DND-41 (cell line): ENCODE measurements at regions not wholly inside any gene's neighbourhood (a gene's known extent, or its start where the extent isn't known, plus 50 kb on each side); places are given as distances from the start of the nearest gene placed in this dataset.

Source experiments
- ATAC-seq: fragments of 200-7000 bp; cut with Tn5 transposase; 3 replicates; pipeline ENCODE4 v1.9.1; 2021; ENCODE audit warnings: low read depth; ENCODE audit not compliant: insufficient read depth
- DNase-seq: peaks from one replicate; pipeline ENCODE4 v3.0.0-alpha.2; 2020
- H2AFZ ChIP-seq: 2 replicates; pipeline ENCODE4 v1.6.0; 2012; ENCODE audit warnings: low read depth, low read length
- H3K27ac ChIP-seq: 2 replicates; pipeline ENCODE4 v1.5.1; 2012; ENCODE audit warnings: low read length, inconsistent platforms
- H3K27me3 ChIP-seq: fragments of 200-600 bp; sonication (generic); 2 replicates; pipeline ENCODE4 v1.6.0; 2012; ENCODE audit warnings: low read length, mild to moderate bottlenecking, inconsistent platforms; ENCODE audit not compliant: insufficient read depth, poor library complexity
- H3K36me3 ChIP-seq: 2 replicates; pipeline ENCODE4 v1.5.1; 2012; ENCODE audit warnings: low read length, inconsistent platforms; ENCODE audit not compliant: insufficient read depth
- H3K4me1 ChIP-seq: 2 replicates; pipeline ENCODE4 v1.5.1; 2012; ENCODE audit warnings: mild to moderate bottlenecking, low read length; ENCODE audit not compliant: insufficient read depth
- H3K4me2 ChIP-seq: 2 replicates; pipeline ENCODE4 v1.6.0; 2012; ENCODE audit warnings: mild to moderate bottlenecking, moderate library complexity, low read length, inconsistent platforms; ENCODE audit not compliant: insufficient read depth
- H3K4me3 ChIP-seq, 2 experiments: fragments of 200-600 bp in 1 of 2; shearing (Covaris generic) in 1 of 2; 2 replicates each; pipeline ENCODE4 v1.5.1; 2012 to 2016; ENCODE audit warnings: inconsistent platforms in 2 of 2, low read length in 2 of 2, mild to moderate bottlenecking in 2 of 2, low read depth in 1 of 2, moderate library complexity in 1 of 2
- H3K79me2 ChIP-seq: 2 replicates; pipeline ENCODE4 v1.6.0; 2012; ENCODE audit warnings: low read length, inconsistent platforms; ENCODE audit not compliant: insufficient read depth
- H3K9ac ChIP-seq: 2 replicates; pipeline ENCODE4 v1.6.0; 2012; ENCODE audit warnings: low read depth, mild to moderate bottlenecking, inconsistent platforms, low read length, moderate library complexity
- H3K9me3 ChIP-seq: 2 replicates; pipeline ENCODE4 v1.5.1; 2012; ENCODE audit warnings: low read length, moderate library complexity, mild to moderate bottlenecking, inconsistent platforms; ENCODE audit not compliant: insufficient read depth, severe bottlenecking
- H4K20me1 ChIP-seq: 2 replicates; pipeline ENCODE4 v1.6.0; 2012; ENCODE audit warnings: low read length; ENCODE audit not compliant: insufficient read depth
- CTCF ChIP-seq: IDR thresholded peaks from 2 replicates; pipeline ENCODE4 v1.5.1; 2012; ENCODE audit warnings: borderline replicate concordance, low read length, moderate library complexity, mild to moderate bottlenecking; ENCODE audit not compliant: poor library complexity, severe bottlenecking; ENCODE audit errors: extremely low read depth
- EZH2 ChIP-seq: IDR thresholded peaks from 3 replicates; pipeline ENCODE4 v1.6.1; 2012; ENCODE audit warnings: borderline replicate concordance, low read depth, mild to moderate bottlenecking, moderate library complexity, low read length, inconsistent platforms; ENCODE audit not compliant: severe bottlenecking

DNA sequence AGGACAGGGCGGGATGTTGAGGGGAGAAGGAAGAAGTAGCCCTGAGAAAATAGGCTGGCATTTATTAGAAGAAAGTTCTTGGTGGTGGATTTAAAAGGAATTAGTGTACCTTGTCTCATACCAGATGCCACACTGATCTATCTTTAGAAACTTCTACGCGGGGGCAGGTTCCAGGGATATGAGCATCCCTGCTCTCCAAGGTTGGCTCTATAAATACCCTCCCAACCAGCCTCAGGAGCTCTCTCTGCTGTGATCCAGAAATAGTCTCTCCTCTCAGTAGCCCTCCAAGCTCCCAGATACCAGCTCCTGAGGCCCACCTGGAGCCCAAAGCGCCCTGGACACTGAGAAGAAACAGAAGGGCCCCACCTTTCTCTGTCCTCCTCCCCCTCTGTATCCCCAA is 128.3 kb upstream of the TNR start:
- Histone ChIP-seq H3K27me3 (peaks cover 3% of the 10 kb centered on the region), H3K27ac (no peak overlapping the region), H3K4me2 (no peak overlapping the region), H4K20me1 (no peaks in the 10 kb centered on the region), H2AFZ (no peak overlapping the region), H3K9me3 (no peaks in the 10 kb centered on the region), H3K36me3 (no peaks in the 10 kb centered on the region), H3K9ac (no peak overlapping the region), H3K4me3 (no peak overlapping the region), H3K4me1 (no peaks in the 10 kb centered on the region), H3K79me2 (no peaks in the 10 kb centered on the region)
- no peak for ATAC-seq
- TF ChIP-seq EZH2 = no peak
- no peak for TF ChIP-seq CTCF
- no peak for DNase-seq

GRCh38 chr1:175870217-175870616 is 126.8 kb upstream of the TNR start:
- Histone ChIP-seq H3K4me3 (no peak overlapping the region), H3K4me2 (no peak overlapping the region), H4K20me1 (no peaks in the 10 kb centered on the region), H3K79me2 (no peaks in the 10 kb centered on the region), H3K36me3 (no peaks in the 10 kb centered on the region), H2AFZ (no peak overlapping the region), H3K4me1 (no peaks in the 10 kb centered on the region), H3K9ac (no peak overlapping the region), H3K27me3 (peaks cover 3% of the 10 kb centered on the region), H3K9me3 (no peaks in the 10 kb centered on the region), H3K27ac (no peak overlapping the region)
- TF ChIP-seq CTCF (no peak), EZH2 (no peak)
- ATAC-seq = no peak
- DNase-seq = no peak

- no peak for ATAC-seq
- Histone ChIP-seq H3K4me1 (no peaks in the 10 kb centered on the region), H3K27ac (no peak overlapping the region), H3K79me2 (no peaks in the 10 kb centered on the region), H2AFZ (no peak overlapping the region), H3K36me3 (no peaks in the 10 kb centered on the region), H4K20me1 (no peaks in the 10 kb centered on the region), H3K9ac (no peak overlapping the region), H3K27me3 (peaks cover 3% of the 10 kb centered on the region), H3K9me3 (no peaks in the 10 kb centered on the region), H3K4me2 (no peak overlapping the region), H3K4me3 (no peak overlapping the region)
- no peak for TF ChIP-seq EZH2
- no peak for TF ChIP-seq CTCF
- no peak for DNase-seq
These were observed 123.4 kb upstream of the TNR start for GRCh38 chr1:175866776-175867175.
